C4-2B (cell line): ENCODE measurements at regions not wholly inside any gene's neighbourhood (a gene's known extent, or its start where the extent isn't known, plus 50 kb on each side); places are given as distances from the start of the nearest gene placed in this dataset.

Experiments used
- ZFX ChIP-seq: fragments of 450-650 bp; IDR thresholded peaks from 2 replicates; pipeline ENCODE4 v1.6.1; 2017
- TF ChIP-seq, protein P1 (sequence below): fragments of 450-650 bp; conservative IDR thresholded peaks from 2 replicates; pipeline ENCODE4 v1.5.1; 2017; ENCODE audit warnings: mild to moderate bottlenecking

DNA sequence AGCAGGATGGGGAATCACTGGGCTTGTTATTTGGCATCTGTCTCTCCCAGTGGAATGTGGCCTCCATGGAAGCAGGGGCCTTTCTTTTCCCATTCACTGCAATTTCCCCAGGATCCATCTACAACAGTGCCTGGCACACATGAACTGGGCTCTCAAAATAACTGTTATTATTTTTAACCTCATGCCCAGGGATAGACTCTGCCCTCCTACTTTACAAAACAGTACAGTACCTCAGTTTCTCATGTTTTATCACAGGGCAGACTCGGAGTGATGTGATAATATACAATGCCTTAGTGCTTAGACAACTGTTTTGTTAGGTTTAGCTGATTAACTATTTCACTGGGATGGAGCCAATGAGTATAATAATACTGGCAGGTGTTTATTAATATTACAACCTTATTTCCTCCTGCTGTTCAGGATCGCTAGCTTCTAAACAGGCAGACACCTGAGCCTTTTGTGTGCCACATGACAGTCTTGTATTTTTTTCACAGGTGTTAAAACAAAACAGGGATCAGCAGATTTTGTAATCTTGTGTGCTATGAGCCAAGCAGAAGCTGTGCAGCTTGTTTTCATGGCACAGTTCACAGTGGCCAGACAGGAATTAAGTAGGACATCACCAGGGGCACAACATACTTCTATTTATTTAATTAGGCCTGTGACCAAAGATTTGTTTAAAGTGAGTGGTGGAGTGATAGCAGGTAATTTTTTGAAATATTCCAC lies 157.7 kb upstream of the EYA4 start:
- TF ChIP-seq, protein P1, sequence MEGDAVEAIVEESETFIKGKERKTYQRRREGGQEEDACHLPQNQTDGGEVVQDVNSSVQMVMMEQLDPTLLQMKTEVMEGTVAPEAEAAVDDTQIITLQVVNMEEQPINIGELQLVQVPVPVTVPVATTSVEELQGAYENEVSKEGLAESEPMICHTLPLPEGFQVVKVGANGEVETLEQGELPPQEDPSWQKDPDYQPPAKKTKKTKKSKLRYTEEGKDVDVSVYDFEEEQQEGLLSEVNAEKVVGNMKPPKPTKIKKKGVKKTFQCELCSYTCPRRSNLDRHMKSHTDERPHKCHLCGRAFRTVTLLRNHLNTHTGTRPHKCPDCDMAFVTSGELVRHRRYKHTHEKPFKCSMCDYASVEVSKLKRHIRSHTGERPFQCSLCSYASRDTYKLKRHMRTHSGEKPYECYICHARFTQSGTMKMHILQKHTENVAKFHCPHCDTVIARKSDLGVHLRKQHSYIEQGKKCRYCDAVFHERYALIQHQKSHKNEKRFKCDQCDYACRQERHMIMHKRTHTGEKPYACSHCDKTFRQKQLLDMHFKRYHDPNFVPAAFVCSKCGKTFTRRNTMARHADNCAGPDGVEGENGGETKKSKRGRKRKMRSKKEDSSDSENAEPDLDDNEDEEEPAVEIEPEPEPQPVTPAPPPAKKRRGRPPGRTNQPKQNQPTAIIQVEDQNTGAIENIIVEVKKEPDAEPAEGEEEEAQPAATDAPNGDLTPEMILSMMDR: no peak
- no peak for TF ChIP-seq ZFX
